Neural progenitor cell (in vitro differentiated cells): ENCODE measurements at regions not wholly inside any gene's neighbourhood (a gene's known extent, or its start where the extent isn't known, plus 50 kb on each side); places are given as distances from the start of the nearest gene placed in this dataset.

ENCODE experiments used
- DNase-seq: peaks from one replicate; pipeline ENCODE4 v3.0.0-alpha.2; 2016; ENCODE audit warnings: low spot score
- H2AFZ ChIP-seq: fragments of 200-600 bp; sonication (generic); replicated peaks from 2 replicates; pipeline ENCODE4 v1.6.1; 2016; ENCODE audit warnings: antibody characterized with exemption
- H3F3A ChIP-seq: fragments of 200-600 bp; sonication (generic); 2 replicates; pipeline ENCODE4 v1.6.1; 2016; ENCODE audit warnings: antibody characterized with exemption, low read depth
- H3K27ac ChIP-seq: fragments of 200-600 bp; sonication (generic); 2 replicates; pipeline ENCODE4 v1.5.1; 2016; ENCODE audit warnings: mild to moderate bottlenecking
- H3K27me3 ChIP-seq: fragments of 200-600 bp; sonication (generic); 2 replicates; pipeline ENCODE4 v1.6.1; 2016; ENCODE audit warnings: mild to moderate bottlenecking, moderate library complexity
- H3K36me3 ChIP-seq: fragments of 200-600 bp; sonication (generic); 2 replicates; pipeline ENCODE4 v1.5.1; 2016
- H3K4me1 ChIP-seq: fragments of 200-600 bp; sonication (generic); 2 replicates; pipeline ENCODE4 v1.6.1; 2016; ENCODE audit warnings: mixed run types
- H3K4me2 ChIP-seq: fragments of 200-600 bp; sonication (generic); 2 replicates; pipeline ENCODE4 v1.6.1; 2016
- H3K4me3 ChIP-seq: fragments of 200-600 bp; sonication (generic); 2 replicates; pipeline ENCODE4 v1.5.1; 2016
- H3K79me2 ChIP-seq: fragments of 200-600 bp; sonication (generic); 2 replicates; pipeline ENCODE4 v1.6.1; 2016; ENCODE audit warnings: low read depth
- H3K9ac ChIP-seq: fragments of 200-600 bp; sonication (generic); 2 replicates; pipeline ENCODE4 v1.6.1; 2016
- H3K9me3 ChIP-seq: fragments of 200-600 bp; sonication (generic); 2 replicates; pipeline ENCODE4 v1.5.1; 2016; ENCODE audit warnings: low read depth
- H4K20me1 ChIP-seq: fragments of 200-600 bp; sonication (generic); 2 replicates; pipeline ENCODE4 v1.6.1; 2016; ENCODE audit warnings: low read depth
- H3K27ac Mint-ChIP-seq: 3 replicates; pipeline ENCODE4 v1.8.0; 2021; ENCODE audit warnings: mixed read lengths
- H3K27me3 Mint-ChIP-seq: 2 replicates; pipeline ENCODE4 v1.8.0; 2022; ENCODE audit warnings: low read depth, mild to moderate bottlenecking, inconsistent platforms, moderate library complexity, mixed read lengths; ENCODE audit not compliant: insufficient read depth
- H3K36me3 Mint-ChIP-seq: 3 replicates; pipeline ENCODE4 v1.8.0; 2021; ENCODE audit warnings: mixed read lengths
- H3K4me1 Mint-ChIP-seq: 3 replicates; pipeline ENCODE4 v1.8.0; 2021; ENCODE audit warnings: mixed read lengths
- H3K4me3 Mint-ChIP-seq: 3 replicates; pipeline ENCODE4 v1.8.0; 2021; ENCODE audit warnings: mild to moderate bottlenecking, moderate library complexity, mixed read lengths
- H3K9me3 Mint-ChIP-seq: 3 replicates; pipeline ENCODE4 v1.8.0; 2020; ENCODE audit warnings: mixed read lengths
- EZH2 ChIP-seq: fragments of 200-600 bp; sonication (generic); IDR thresholded peaks from 2 replicates; pipeline ENCODE4 v1.6.1; 2017; ENCODE audit warnings: antibody characterized with exemption, mild to moderate bottlenecking, moderate library complexity
- EZH2phosphoT487 ChIP-seq: fragments of 200-600 bp; sonication (generic); IDR thresholded peaks from 2 replicates; pipeline ENCODE4 v1.6.1; 2017; ENCODE audit warnings: antibody characterized with exemption
- TF ChIP-seq, protein P1 (sequence below): fragments of 200-600 bp; sonication (generic); IDR thresholded peaks from 2 replicates; pipeline ENCODE4 v1.5.1; 2017; ENCODE audit warnings: antibody characterized with exemption, mild to moderate bottlenecking

- Mint-ChIP-seq H3K27me3 (no peaks in the 10 kb centered on the region), H3K4me1 (peaks cover 2% of the 10 kb centered on the region), H3K36me3 (no peaks in the 10 kb centered on the region), H3K9me3 (no peaks in the 10 kb centered on the region), H3K27ac (no peak overlapping the region), H3K4me3 (no peak overlapping the region)
- H3K27me3 ChIP-seq, result no peaks in the 10 kb centered on the region
- H2AFZ ChIP-seq, result peak overlapping the region; percentile 65
- peaks cover 6% of the 10 kb centered on the region for H3K4me1 ChIP-seq
- no peak for DNase-seq
- H3K36me3 ChIP-seq, result no peaks in the 10 kb centered on the region
- no peaks in the 10 kb centered on the region for H3K79me2 ChIP-seq
- H3F3A ChIP-seq, result no peaks in the 10 kb centered on the region
- no peaks in the 10 kb centered on the region for H3K9me3 ChIP-seq
- H3K4me3 ChIP-seq, result no peak overlapping the region
- no peaks in the 10 kb centered on the region for H4K20me1 ChIP-seq
- H3K27ac ChIP-seq, result no peak overlapping the region
- H3K4me2 ChIP-seq, result no peak overlapping the region
- no peak overlapping the region for H3K9ac ChIP-seq
- TF ChIP-seq EZH2 (no peak), EZH2phosphoT487 (no peak)
- TF ChIP-seq, protein P1, sequence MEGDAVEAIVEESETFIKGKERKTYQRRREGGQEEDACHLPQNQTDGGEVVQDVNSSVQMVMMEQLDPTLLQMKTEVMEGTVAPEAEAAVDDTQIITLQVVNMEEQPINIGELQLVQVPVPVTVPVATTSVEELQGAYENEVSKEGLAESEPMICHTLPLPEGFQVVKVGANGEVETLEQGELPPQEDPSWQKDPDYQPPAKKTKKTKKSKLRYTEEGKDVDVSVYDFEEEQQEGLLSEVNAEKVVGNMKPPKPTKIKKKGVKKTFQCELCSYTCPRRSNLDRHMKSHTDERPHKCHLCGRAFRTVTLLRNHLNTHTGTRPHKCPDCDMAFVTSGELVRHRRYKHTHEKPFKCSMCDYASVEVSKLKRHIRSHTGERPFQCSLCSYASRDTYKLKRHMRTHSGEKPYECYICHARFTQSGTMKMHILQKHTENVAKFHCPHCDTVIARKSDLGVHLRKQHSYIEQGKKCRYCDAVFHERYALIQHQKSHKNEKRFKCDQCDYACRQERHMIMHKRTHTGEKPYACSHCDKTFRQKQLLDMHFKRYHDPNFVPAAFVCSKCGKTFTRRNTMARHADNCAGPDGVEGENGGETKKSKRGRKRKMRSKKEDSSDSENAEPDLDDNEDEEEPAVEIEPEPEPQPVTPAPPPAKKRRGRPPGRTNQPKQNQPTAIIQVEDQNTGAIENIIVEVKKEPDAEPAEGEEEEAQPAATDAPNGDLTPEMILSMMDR, result no peak
These were observed 63.8 kb downstream of the PTTG1 start for GRCh38 chr5:160485364-160485969.

GRCh38 chr5:160486573-160486972 is 64.9 kb downstream of the PTTG1 start:
- H3K9ac ChIP-seq, result no peak overlapping the region
- H3K27me3 ChIP-seq, result no peaks in the 10 kb centered on the region
- peaks cover 6% of the 10 kb centered on the region for H3K4me1 ChIP-seq
- no peak overlapping the region for H2AFZ ChIP-seq
- H3K4me2 ChIP-seq, result no peak overlapping the region
- H3K27me3 Mint-ChIP-seq, result no peaks in the 10 kb centered on the region
- no peaks in the 10 kb centered on the region for H3K9me3 Mint-ChIP-seq
- no peaks in the 10 kb centered on the region for H3K36me3 Mint-ChIP-seq
- no peaks in the 10 kb centered on the region for H4K20me1 ChIP-seq
- no peaks in the 10 kb centered on the region for H3F3A ChIP-seq
- no peaks in the 10 kb centered on the region for H3K9me3 ChIP-seq
- H3K27ac Mint-ChIP-seq, result no peak overlapping the region
- H3K36me3 ChIP-seq, result no peaks in the 10 kb centered on the region
- no peak overlapping the region for H3K4me3 ChIP-seq
- no peak overlapping the region for H3K27ac ChIP-seq
- no peak overlapping the region for H3K4me3 Mint-ChIP-seq
- H3K79me2 ChIP-seq, result no peaks in the 10 kb centered on the region
- peaks cover 2% of the 10 kb centered on the region for H3K4me1 Mint-ChIP-seq
- DNase-seq, result no peak
- TF ChIP-seq, protein P1, result no peak
- TF ChIP-seq EZH2phosphoT487 (no peak), EZH2 (no peak)

DNA sequence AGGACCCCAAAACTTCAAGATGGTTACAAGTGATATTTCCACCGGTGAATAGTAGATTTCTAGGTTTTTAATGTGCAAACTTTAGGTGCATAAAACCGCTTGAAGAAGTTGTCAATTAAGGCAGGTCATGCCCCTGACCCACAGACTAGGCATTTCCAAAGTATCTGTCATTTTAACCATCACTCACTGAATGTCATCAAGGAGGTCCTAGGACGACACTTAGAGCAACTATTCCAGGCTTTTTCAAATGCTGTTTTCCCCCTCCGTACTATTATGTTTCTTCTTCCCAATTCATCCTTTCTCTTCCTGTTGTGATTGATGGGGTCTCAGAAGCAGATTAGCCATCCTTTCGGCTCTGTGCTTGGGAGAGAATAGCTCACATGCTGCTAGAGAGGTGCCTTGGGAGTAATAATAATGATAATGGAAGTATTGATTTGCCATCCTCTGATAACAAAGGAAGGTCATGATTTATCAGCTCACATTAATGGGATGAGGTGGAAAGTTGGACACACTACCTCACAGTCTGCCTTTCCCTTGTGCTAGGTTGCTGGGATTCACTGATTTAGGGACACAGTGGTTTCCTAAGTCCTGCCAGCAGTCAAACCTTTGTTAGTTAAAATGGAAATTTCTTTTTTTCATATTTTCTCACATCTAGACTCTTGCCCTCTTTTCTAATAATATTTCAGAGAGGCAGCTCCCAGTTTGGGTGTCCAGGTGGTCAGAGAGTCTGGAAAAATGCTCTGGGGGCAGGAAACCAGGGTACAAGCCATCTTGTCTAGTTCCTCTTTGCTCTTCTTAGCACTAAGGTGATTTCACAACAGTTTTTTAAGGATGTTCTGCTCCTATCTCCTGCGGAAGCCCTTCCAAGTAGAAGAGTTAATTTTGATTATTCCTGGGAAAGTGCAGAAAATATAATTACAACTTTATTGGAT is 67.0 kb downstream of the PTTG1 start:
- Mint-ChIP-seq H3K4me1 (peaks cover 2% of the 10 kb centered on the region), H3K27ac (no peak overlapping the region), H3K27me3 (peaks cover 5% of the 10 kb centered on the region), H3K36me3 (no peaks in the 10 kb centered on the region), H3K4me3 (no peak overlapping the region), H3K9me3 (no peaks in the 10 kb centered on the region)
- H3K36me3 ChIP-seq, result no peaks in the 10 kb centered on the region
- TF ChIP-seq EZH2, result no peak
- TF ChIP-seq EZH2phosphoT487, result no peak
- TF ChIP-seq, protein P1, result no peak
- no peaks in the 10 kb centered on the region for H3K79me2 ChIP-seq
- no peak overlapping the region for H3K4me2 ChIP-seq
- H3K27me3 ChIP-seq, result no peaks in the 10 kb centered on the region
- DNase-seq, result no peak
- H3K4me3 ChIP-seq, result no peak overlapping the region
- no peak overlapping the region for H2AFZ ChIP-seq
- H3F3A ChIP-seq, result no peaks in the 10 kb centered on the region
- no peak overlapping the region for H3K9ac ChIP-seq
- H3K27ac ChIP-seq, result no peak overlapping the region
- no peaks in the 10 kb centered on the region for H3K9me3 ChIP-seq
- peaks cover 6% of the 10 kb centered on the region for H3K4me1 ChIP-seq
- H4K20me1 ChIP-seq, result no peaks in the 10 kb centered on the region
